Cardiac fibroblast (primary cell): ENCODE measurements at regions not wholly inside any gene's neighbourhood (a gene's known extent, or its start where the extent isn't known, plus 50 kb on each side); places are given as distances from the start of the nearest gene placed in this dataset.
A peak's percentile ranks its signal among the peaks of the same experiment; 100 is the strongest.

Source experiments
- DNase-seq, 2 donors: peaks; one replicate each; pipeline versions ENCODE4 v3.0.0 to v3.0.0-alpha.2; 2010; ENCODE audit warnings: low read depth in 2 of 2
- H3K4me3 ChIP-seq, 2 donors: replicated peaks in 1 of 2; 1 replicate in 1 of 2; 2 replicates in 1 of 2; pipeline ENCODE4 v1.5.1; 2011; ENCODE audit warnings: low read depth in 2 of 2, low read length in 2 of 2, mild to moderate bottlenecking in 2 of 2, moderate library complexity in 1 of 2
- CTCF ChIP-seq: IDR thresholded peaks from one replicate; pipeline ENCODE4 v1.5.1; 2011; ENCODE audit warnings: low read depth, mild to moderate bottlenecking, low read length, inconsistent platforms

DNA sequence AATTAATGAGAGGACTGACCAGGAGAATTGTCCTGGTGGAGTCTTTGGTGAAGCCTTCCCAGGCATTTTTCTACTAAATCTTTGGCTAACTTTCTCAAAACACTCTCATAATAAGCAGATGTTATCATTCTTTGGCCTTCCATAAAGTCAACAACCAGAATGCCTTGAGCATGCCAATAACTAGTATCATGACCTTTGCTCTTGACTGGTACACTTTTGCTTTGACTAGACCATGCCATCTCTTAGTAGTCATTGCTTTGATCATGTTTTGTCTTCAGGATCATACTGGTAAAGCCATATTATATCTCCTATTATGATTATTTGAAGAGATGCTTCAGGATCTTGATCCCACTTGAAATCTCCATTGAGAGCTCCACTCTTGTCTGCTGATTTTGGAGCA is 506.9 kb downstream of the ELAVL2 start:
- no peak for DNase-seq
- no peak overlapping the region for H3K4me3 ChIP-seq
- TF ChIP-seq CTCF: no peak

GRCh38 chr9:23321049-23321448 is 505.0 kb downstream of the ELAVL2 start:
- no peak overlapping the region for H3K4me3 ChIP-seq
- no peak for TF ChIP-seq CTCF
- no peak for DNase-seq

DNA sequence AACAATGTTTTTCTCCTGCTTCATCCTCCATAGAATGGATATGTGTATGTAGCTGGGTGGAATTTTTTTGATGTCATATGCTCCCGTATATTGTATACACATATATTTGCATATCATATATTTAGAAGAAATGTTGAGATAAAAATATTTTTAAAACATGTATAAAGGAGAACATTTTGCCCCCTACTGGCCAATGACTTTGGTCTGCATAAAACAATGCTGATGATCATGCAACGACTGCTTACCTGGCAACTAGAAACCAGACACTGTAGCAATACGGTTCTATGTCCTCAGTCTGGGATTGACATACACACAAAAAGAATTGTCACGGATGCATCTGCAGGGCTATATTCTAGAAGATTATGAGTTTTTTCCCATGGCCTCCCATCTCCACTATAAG is 503.6 kb downstream of the ELAVL2 start:
- TF ChIP-seq CTCF: no peak
- H3K4me3 ChIP-seq: no peak overlapping the region
- DNase-seq: peak in 1 of 2 donors; percentile 8

GRCh38 chr9:23324511-23324910 is 501.5 kb downstream of the ELAVL2 start:
- DNase-seq: no peak
- H3K4me3 ChIP-seq: no peak overlapping the region
- no peak for TF ChIP-seq CTCF

DNA sequence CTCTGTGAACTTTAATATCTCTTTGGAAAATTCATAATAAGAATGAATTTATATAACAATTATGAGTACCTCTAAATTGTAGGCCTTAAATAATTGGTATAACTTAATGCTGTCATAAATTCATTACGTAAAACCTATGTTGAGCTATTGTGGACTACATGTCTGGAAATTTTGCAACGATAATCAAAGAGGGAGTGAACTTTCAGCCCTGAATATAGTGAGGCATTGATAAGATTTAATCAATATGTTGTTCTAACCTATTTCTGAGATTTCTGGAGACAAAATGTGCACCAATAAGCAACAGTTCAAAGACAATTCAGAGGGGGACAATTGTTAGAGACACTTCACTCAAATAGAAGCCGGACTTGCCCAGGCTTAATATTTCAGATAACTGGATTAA is 499.4 kb downstream of the ELAVL2 start:
- DNase-seq: no peak
- no peak for TF ChIP-seq CTCF
- H3K4me3 ChIP-seq: no peak overlapping the region

DNA sequence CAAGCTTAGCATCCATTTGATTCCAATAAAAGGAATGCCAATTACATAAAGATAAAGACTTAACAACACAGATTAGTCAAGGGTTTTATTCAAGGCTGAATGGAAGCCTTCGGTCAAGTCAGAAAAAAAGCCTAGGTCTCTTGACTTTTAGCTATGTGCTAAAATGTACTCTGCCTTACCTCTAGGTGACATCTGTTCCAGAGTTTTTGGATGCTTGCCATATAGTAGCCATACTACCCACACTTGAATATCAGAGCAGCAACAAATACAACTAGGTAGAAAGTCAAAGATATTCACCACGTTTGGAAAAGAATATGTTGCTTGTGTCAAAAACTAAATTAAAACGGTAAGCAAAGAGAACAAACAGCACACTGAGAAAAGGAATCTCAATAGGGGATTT is 484.7 kb downstream of the ELAVL2 start:
- no peak for DNase-seq
- no peak for TF ChIP-seq CTCF
- no peak overlapping the region for H3K4me3 ChIP-seq

GRCh38 chr9:23342291-23342690 is 483.7 kb downstream of the ELAVL2 start:
- TF ChIP-seq CTCF: no peak
- peak; percentile 12 to 17 for DNase-seq
- no peak overlapping the region for H3K4me3 ChIP-seq
